ENCODE measurements at regions not wholly inside any gene's neighbourhood (a gene's known extent, or its start where the extent isn't known, plus 50 kb on each side); places are given as distances from the start of the nearest gene placed in this dataset.

- TF ChIP-seq SRF (IDR thresholded peaks at IDR 0.05; ENCODE audit: low read depth in 2 of 2, low read length in 2 of 2) (no peak), ETV6 (conservative IDR thresholded peaks at IDR 0.05 in 1 of 2, IDR thresholded peaks at IDR 0.05 in 1 of 2; ENCODE audit: borderline replicate concordance in 1 of 2, low read depth in 1 of 2) (no peak), ATF3 (IDR thresholded peaks at IDR 0.05; ENCODE audit: borderline replicate concordance, extremely low read depth, low read depth, low read length) (no peak), CREM (IDR thresholded peaks at IDR 0.05; ENCODE audit: low read depth) (no peak), POLR2AphosphoS5 (IDR thresholded peaks at IDR 0.05; ENCODE audit: low read length) (no peak), ZBTB4 (CRISPR knock-in tag; IDR thresholded peaks at IDR 0.05) (no peak), GATAD2B (conservative IDR thresholded peaks at IDR 0.05; ENCODE audit: low read depth) (no peak)
- ChIA-PET SMC1A (ENCODE audit: uncharacterized antibody, unreplicated experiment) (no interaction called here), CTCF (no interaction called here), POLR2A (no interaction called here), RAD21 (ENCODE audit: unreplicated experiment) (no interaction called here)
- H3K79me2 ChIP-seq (ENCODE audit: control insufficient read depth, insufficient read depth, low read length), result no peaks in the 10 kb centered on the region
- no peaks in the 10 kb centered on the region for H4K20me1 ChIP-seq (ENCODE audit: control insufficient read depth, insufficient read depth)
- no peaks in the 10 kb centered on the region for H3K9me3 ChIP-seq (replicated peaks; ENCODE audit: control insufficient read depth, insufficient read depth, low read length)
- no peak for ATAC-seq
- H3K4me1 ChIP-seq (ENCODE audit: control insufficient read depth, insufficient read depth, low read length), result no peaks in the 10 kb centered on the region
- peaks cover 0 to 3% of the 10 kb centered on the region in 2 experiments; a peak in 2 of 4 replicates for H3K27me3 ChIP-seq (replicated peaks in 1 of 2; ENCODE audit: control insufficient read depth in 2 of 2, insufficient read depth in 2 of 2, low read length in 1 of 2)
- H3K36me3 ChIP-seq (ENCODE audit: control insufficient read depth in 2 of 2, insufficient read depth in 2 of 2, low read length in 1 of 2), result no peaks in the 10 kb centered on the region
- H2AFZ ChIP-seq (ENCODE audit: control insufficient read depth, low read depth, low read length), result no peak overlapping the region
- in situ Hi-C loops (cut with MboI), result no loop called here
- no peak for DNase-seq (ENCODE audit: low read depth, low spot score)
- no peak overlapping the region for H3K4me2 ChIP-seq (ENCODE audit: control insufficient read depth, insufficient read depth)
- H3K27ac ChIP-seq (ENCODE audit: control insufficient read depth, insufficient read depth), result no peak overlapping the region
- 0% methylated on average over 3 of the region's 7 CpGs for WGBS (ENCODE audit: insufficient coverage, insufficient replicate concordance, low lambda C conversion rate, missing lambda C conversion rate)
- no peak for FAIRE-seq
- no peak overlapping the region for H3K9ac ChIP-seq (ENCODE audit: control insufficient read depth, insufficient read depth, low read length)
- no TSS peak for BruUV-seq (replicated peaks)
- H3K4me3 ChIP-seq, result no peak overlapping the region
- intact Hi-C loops (cut with micrococcal nuclease; ENCODE audit: unreplicated experiment), result no loop called here
Measured at GRCh38 chr2:240299710-240300068, 135.8 kb upstream of the GPC1 start.

All from GM12878 (cell line).